ENCODE measurements at regions not wholly inside any gene's neighbourhood (a gene's known extent, or its start where the extent isn't known, plus 50 kb on each side); places are given as distances from the start of the nearest gene placed in this dataset.

GRCh38 chr5:65077653-65078052, 308.9 kb downstream of the CWC27 start:
- Mint-ChIP-seq H3K27me3 (no peaks in the 10 kb centered on the region), H3K4me3 (no peak overlapping the region), H3K4me1 (peaks cover 11% of the 10 kb centered on the region), H3K27ac (no peak overlapping the region), H3K9me3 (ENCODE audit: insufficient read depth) (no peaks in the 10 kb centered on the region)
- peaks cover 8 to 12% of the 10 kb centered on the region in 2 donors for H3K4me1 ChIP-seq (ENCODE audit: control insufficient read depth in 2 of 2, insufficient read depth in 2 of 2, low read length in 2 of 2)
- no peak overlapping the region for H3K9ac ChIP-seq (ENCODE audit: low read length)
- H3K9me3 ChIP-seq (ENCODE audit: control extremely low read depth in 1 of 3, control insufficient read depth in 2 of 3, insufficient read depth in 1 of 3, low read length in 2 of 3), result no peaks in the 10 kb centered on the region
- H4K20me1 ChIP-seq (ENCODE audit: control insufficient read depth, insufficient read depth, low read length, poor library complexity, severe bottlenecking), result no peaks in the 10 kb centered on the region
- H2AFZ ChIP-seq (ENCODE audit: insufficient read depth, low read depth, low read length, poor library complexity, severe bottlenecking), result no peak overlapping the region
- intact Hi-C loops (cut with micrococcal nuclease), result loop anchor here (5.0 to 10.0 kb wide), 2 partner anchors 40 to 103 kb away; no protein-coding TSS in a partner anchor
- WGBS (ENCODE audit: insufficient coverage), result 100% methylated on average over 1 of the region's 4 CpGs
- no peak overlapping the region for H3K27ac ChIP-seq (ENCODE audit: low read length in 2 of 2)
- no peak for DNase-seq
- no peaks in the 10 kb centered on the region for H3K79me2 ChIP-seq (ENCODE audit: control insufficient read depth, insufficient read depth, low read length)
- H3K27me3 ChIP-seq (replicated peaks in 1 of 4; ENCODE audit: control extremely low read depth in 1 of 4, control insufficient read depth in 3 of 4, insufficient read depth in 4 of 4, low read length in 3 of 4), result no peaks in the 10 kb centered on the region
- H3K36me3 ChIP-seq (replicated peaks in 1 of 2; ENCODE audit: control extremely low read depth in 1 of 2, control insufficient read depth in 1 of 2, extremely low read depth in 1 of 2, insufficient read depth in 2 of 2, low read length in 1 of 2), result no peaks in the 10 kb centered on the region
- no peak overlapping the region for H3K4me2 ChIP-seq (replicated peaks; ENCODE audit: low read depth, low read length, poor library complexity, severe bottlenecking)
- H3K4me3 ChIP-seq (ENCODE audit: control extremely low read depth in 1 of 5, extremely low read depth in 1 of 5, insufficient read depth in 1 of 5, low read depth in 2 of 5, low read length in 4 of 5), result no peak overlapping the region
- TF ChIP-seq EZH2 (IDR thresholded peaks at IDR 0.05; ENCODE audit: borderline replicate concordance, insufficient read depth, low read depth, low read length, poor library complexity, severe bottlenecking), result no peak
- TF ChIP-seq CTCF (IDR thresholded peaks at IDR 0.05), result no peak
- POLR2A ChIA-PET, result no interaction called here
- ATAC-seq (ENCODE audit: low read depth), result no peak
- CTCF ChIA-PET, result interaction anchor here (1.1 to 1.5 kb wide), 2 partner anchors 26 to 406 kb away, joined by 3 to 5 read pairs; no protein-coding TSS in a partner anchor

DNA sequence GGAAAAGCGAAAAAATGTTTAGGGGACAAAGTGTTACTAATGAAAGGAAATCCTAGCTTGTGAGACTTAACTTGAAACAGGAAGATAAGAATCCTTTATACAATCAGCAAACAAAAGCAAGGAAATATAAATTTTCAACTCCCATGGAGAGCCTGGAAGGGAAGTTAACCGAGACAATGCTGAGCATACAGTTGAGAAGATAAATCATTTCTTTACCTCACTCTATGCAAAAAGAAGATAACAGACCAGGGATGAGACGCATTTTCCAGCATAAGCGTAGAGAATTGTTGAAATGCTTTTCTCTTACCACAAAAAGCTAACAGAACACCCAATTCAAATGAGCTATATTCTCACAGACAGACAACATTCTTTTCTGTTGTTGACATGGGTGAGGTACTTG, 309.6 kb downstream of the CWC27 start:
- no peak for TF ChIP-seq CTCF (IDR thresholded peaks at IDR 0.05)
- TF ChIP-seq EZH2 (IDR thresholded peaks at IDR 0.05; ENCODE audit: borderline replicate concordance, insufficient read depth, low read depth, low read length, poor library complexity, severe bottlenecking), result no peak
- Mint-ChIP-seq H3K4me3 (no peak overlapping the region), H3K27me3 (no peaks in the 10 kb centered on the region), H3K27ac (no peak overlapping the region), H3K4me1 (peaks cover 6% of the 10 kb centered on the region), H3K9me3 (ENCODE audit: insufficient read depth) (no peaks in the 10 kb centered on the region)
- Histone ChIP-seq H3K4me2 (replicated peaks; ENCODE audit: low read depth, low read length, poor library complexity, severe bottlenecking) (no peak overlapping the region), H3K27ac (ENCODE audit: low read length in 2 of 2) (no peak overlapping the region), H3K9me3 (ENCODE audit: control extremely low read depth in 1 of 3, control insufficient read depth in 2 of 3, insufficient read depth in 1 of 3, low read length in 2 of 3) (no peaks in the 10 kb centered on the region), H3K36me3 (replicated peaks in 1 of 2; ENCODE audit: control extremely low read depth in 1 of 2, control insufficient read depth in 1 of 2, extremely low read depth in 1 of 2, insufficient read depth in 2 of 2, low read length in 1 of 2) (no peaks in the 10 kb centered on the region), H4K20me1 (ENCODE audit: control insufficient read depth, insufficient read depth, low read length, poor library complexity, severe bottlenecking) (no peaks in the 10 kb centered on the region), H3K79me2 (ENCODE audit: control insufficient read depth, insufficient read depth, low read length) (no peaks in the 10 kb centered on the region), H3K9ac (ENCODE audit: low read length) (no peak overlapping the region), H3K4me3 (ENCODE audit: control extremely low read depth in 1 of 5, extremely low read depth in 1 of 5, insufficient read depth in 1 of 5, low read depth in 2 of 5, low read length in 4 of 5) (no peak overlapping the region), H3K4me1 (ENCODE audit: control insufficient read depth in 2 of 2, insufficient read depth in 2 of 2, low read length in 2 of 2) (peaks cover under 1 to 5% of the 10 kb centered on the region in 2 donors), H2AFZ (ENCODE audit: insufficient read depth, low read depth, low read length, poor library complexity, severe bottlenecking) (no peak overlapping the region), H3K27me3 (replicated peaks in 1 of 4; ENCODE audit: control extremely low read depth in 1 of 4, control insufficient read depth in 3 of 4, insufficient read depth in 4 of 4, low read length in 3 of 4) (no peaks in the 10 kb centered on the region)
- ATAC-seq (ENCODE audit: low read depth) (no peak), DNase-seq (no peak)
- 86% methylated on average over 1 of the region's 4 CpGs for WGBS (ENCODE audit: insufficient coverage)
- ChIA-PET POLR2A (no interaction called here), CTCF (interaction anchor here (1.5 kb wide), 1 partner anchor 405 kb away, joined by 5 read pairs; no protein-coding TSS in a partner anchor)
- intact Hi-C loops (cut with micrococcal nuclease), result loop anchor here (5.0 to 10.0 kb wide), 2 partner anchors 41 to 104 kb away; no protein-coding TSS in a partner anchor
